ENCODE measurements at regions not wholly inside any gene's neighbourhood (a gene's known extent, or its start where the extent isn't known, plus 50 kb on each side); places are given as distances from the start of the nearest gene placed in this dataset.

GRCh38 chr2:74744731-74745515 is 89.0 kb upstream of the HK2 start:
- intact Hi-C loops (cut with DNase I): no loop called here
- ATAC-seq (no peak), DNase-seq (no peak)
- H3K4me1 ChIP-seq: peaks cover 0 to 11% (median 2%) of the 10 kb centered on the region in 12 donors
- H3K27ac ChIP-seq: no peak overlapping the region
- no peak overlapping the region for H3K4me3 ChIP-seq
- H3K9me3 ChIP-seq: no peaks in the 10 kb centered on the region
- WGBS, 4 donors: 55 to 64% (median 59%) methylated on average over 4 of the region's 4 CpGs
- TF ChIP-seq CTCF (IDR thresholded peaks at IDR 0.05) (no peak), POLR2A (IDR thresholded peaks at IDR 0.05) (no peak)
- H3K27me3 ChIP-seq: peaks cover 0 to 4% (median 0%) of the 10 kb centered on the region in 9 donors
- H3K36me3 ChIP-seq: no peaks in the 10 kb centered on the region

GRCh38 chr2:74745766-74746165 is 88.2 kb upstream of the HK2 start:
- no peak for DNase-seq

GRCh38 chr2:74746480-74746879 is 87.4 kb upstream of the HK2 start:
- Histone ChIP-seq H3K36me3 (no peaks in the 10 kb centered on the region), H3K4me1 (no peaks in the 10 kb centered on the region), H3K4me3 (no peak overlapping the region), H3K27me3 (peaks cover 0 to 4% (median 0%) of the 10 kb centered on the region in 9 donors), H3K9me3 (no peaks in the 10 kb centered on the region), H3K27ac (no peak overlapping the region)
- WGBS, 4 donors: 77 to 88% (median 81%) methylated on average over 2 of the region's 2 CpGs
- DNase-seq (no peak), ATAC-seq (no peak)
- no peak for TF ChIP-seq POLR2A (IDR thresholded peaks at IDR 0.05)
- intact Hi-C loops (cut with DNase I): no loop called here

More at GRCh38 chr2:74745766-74746165, 88.2 kb upstream of the HK2 start:
- 87 to 95% (median 93%) methylated on average over 4 to 8 of the region's 8 CpGs for WGBS, 4 donors
- Histone ChIP-seq H3K4me1 (peaks cover 0 to 6% (median under 1%) of the 10 kb centered on the region in 12 donors), H3K27me3 (peaks cover 0 to 4% (median 0%) of the 10 kb centered on the region in 9 donors), H3K36me3 (no peaks in the 10 kb centered on the region), H3K27ac (no peak overlapping the region), H3K4me3 (no peak overlapping the region), H3K9me3 (no peaks in the 10 kb centered on the region)
- intact Hi-C loops (cut with DNase I): no loop called here
- no peak for ATAC-seq
- TF ChIP-seq CTCF (IDR thresholded peaks at IDR 0.05) (no peak), POLR2A (IDR thresholded peaks at IDR 0.05) (no peak)

- H3K4me1 ChIP-seq: no peaks in the 10 kb centered on the region
- peaks cover 0 to 4% (median 0%) of the 10 kb centered on the region in 9 donors for H3K27me3 ChIP-seq
- intact Hi-C loops (cut with DNase I): no loop called here
- no peak overlapping the region for H3K27ac ChIP-seq
- no peaks in the 10 kb centered on the region for H3K36me3 ChIP-seq
- no peaks in the 10 kb centered on the region for H3K9me3 ChIP-seq
- DNase-seq: no peak
- TF ChIP-seq CTCF (IDR thresholded peaks at IDR 0.05) (no peak), POLR2A (IDR thresholded peaks at IDR 0.05) (no peak)
- no peak for ATAC-seq
- H3K4me3 ChIP-seq: no peak overlapping the region
- WGBS, 4 donors: 79 to 89% (median 83%) methylated on average over 5 to 7 of the region's 7 CpGs
These were observed 86.4 kb upstream of the HK2 start for GRCh38 chr2:74747411-74748080.

Measured in heart left ventricle (tissue), 16 donors.